ENCODE measurements at regions not wholly inside any gene's neighbourhood (a gene's known extent, or its start where the extent isn't known, plus 50 kb on each side); places are given as distances from the start of the nearest gene placed in this dataset.

DNA sequence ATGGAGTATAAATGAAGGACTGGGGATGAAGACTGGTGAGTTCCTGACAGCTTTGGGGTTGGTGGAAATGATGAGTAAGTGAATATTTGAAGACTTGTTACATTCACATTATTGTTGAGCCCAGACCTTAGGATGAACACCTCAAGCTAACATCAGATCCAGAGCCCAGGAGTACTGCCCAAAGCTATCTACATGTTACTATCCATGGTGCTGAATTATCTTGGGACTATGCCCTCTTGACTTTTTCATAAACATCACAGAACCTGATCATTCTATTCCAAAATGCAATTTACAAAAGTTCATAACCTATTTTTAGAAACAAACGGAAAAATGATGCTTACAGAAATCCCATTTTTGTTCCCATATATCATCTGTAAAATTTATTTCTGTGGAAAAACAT is 613.3 kb downstream of the TUSC7 start:
- no peak for DNase-seq

DNA sequence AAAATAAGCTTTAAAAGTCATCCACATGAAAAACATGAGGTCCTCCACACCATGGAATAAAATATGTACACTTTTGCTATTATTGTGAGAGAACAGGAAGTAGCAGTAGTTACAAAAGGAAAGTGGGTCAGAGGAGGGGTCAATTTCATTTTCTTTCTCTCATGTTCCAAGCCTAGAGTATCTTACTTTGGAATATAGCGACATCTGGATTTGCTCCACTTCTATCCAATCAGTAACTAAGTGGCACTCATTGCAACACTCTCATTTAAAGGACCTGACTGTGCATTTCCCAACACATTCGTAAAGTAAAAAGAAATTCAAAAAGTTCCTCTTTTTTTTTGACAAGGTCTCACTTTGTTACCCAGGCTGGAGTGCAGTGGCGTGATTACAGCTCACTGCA is 637.3 kb downstream of the TUSC7 start:
- DNase-seq: no peak

DNA sequence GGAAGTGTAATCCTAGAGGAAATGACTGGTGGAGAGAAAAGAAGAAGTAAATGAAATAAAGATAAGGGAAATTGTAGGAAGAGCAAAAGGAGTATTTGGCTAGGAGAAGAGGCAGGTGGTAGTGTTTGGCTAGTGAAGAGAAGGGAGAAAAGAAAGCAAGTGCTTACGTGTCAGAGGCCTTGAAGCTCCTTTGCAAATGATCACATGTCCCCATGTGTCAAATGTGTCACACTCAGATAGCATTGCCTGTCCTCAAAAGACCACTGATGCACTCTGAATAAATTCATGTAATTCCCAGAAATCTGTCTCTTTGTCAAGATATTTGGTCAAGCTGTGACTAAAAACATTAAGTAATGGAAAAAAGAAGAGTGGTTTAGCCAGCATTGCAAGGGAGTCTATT is 639.3 kb downstream of the TUSC7 start:
- no peak for DNase-seq

DNA sequence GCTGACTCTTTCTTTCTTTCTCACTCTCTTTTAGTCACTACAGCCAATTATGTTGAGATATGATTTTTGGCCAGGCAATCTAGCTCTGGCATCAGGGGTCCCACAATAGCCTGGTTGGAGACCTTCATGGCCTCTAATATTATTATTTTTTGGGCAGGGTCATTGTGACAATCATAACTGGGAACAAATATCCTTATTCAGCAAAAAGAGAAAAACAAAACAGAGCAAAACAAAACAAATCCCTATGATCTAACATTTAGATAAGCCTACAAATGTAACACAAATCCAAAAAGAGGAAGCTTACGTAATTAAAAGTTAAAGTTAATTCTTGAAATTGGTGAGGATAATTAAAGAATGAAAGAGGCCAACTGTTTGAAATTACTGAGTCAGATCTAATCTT is 640.0 kb downstream of the TUSC7 start:
- DNase-seq: no peak

DNA sequence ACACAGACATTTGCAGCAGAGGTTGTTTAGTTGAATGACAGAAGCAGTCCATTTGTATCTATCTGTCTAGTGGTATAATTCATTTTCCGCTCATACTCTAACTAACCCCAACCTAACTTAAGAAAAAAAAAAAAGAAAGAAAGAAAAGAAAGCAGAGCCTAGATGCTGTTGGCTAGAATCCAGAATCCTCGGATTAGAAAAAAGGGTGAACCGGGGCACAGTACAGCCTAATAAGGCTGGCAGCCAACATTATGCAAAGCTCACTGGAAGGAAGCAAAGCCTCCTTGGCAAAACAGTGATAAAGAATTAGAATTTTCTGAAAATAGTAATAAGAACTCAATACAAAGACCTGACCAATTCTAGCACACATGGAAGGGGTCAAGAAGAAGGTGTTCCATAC is 640.8 kb downstream of the TUSC7 start:
- DNase-seq: no peak

DNA sequence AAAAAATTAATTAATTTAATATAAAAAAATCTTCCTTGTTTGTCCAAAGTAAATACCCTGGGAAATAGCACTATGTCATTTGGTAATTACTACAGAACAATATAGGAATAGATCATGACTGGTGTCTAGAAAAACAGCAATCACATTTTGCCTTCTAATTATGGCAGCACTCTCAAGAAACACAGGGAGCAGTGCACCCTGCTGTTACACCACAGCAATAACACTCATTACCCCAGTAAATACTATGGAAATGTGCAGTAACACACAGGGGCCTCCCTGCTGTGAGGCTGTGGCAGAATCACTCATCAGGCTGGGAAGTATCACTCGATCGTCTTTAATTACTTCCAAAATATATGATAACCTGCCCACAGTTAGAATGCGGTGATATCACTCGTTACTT is 646.0 kb downstream of the TUSC7 start:
- no peak for DNase-seq

DNA sequence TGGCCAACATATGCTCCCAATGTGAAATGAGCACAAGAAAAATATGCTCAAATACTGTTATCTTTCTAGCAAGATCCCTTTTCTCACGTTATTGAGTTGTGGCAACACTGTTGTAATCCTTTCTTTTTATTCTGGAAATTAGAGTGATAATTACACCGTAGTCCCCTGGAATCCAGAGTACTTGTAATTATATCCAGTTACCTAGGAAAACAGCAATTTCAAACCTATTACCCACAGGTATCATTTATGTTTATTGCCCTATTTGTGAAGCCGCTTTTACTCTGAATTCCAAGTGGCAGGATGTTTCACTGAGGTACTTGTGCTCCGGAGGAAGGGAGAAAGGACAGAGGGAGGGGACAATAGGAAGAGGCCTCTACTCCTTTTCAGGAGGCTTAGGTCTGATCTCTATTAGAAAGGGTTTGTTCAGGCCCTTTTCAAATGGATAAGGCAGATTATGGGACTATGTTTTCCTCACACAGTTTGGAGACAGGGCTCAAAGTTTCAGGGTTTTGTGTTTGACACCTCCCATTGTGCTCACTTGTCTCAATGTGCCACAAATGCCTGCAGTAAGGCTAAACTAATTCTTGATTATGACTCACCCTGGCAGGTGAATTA is 646.6 kb downstream of the TUSC7 start:
- no peak for DNase-seq

DNA sequence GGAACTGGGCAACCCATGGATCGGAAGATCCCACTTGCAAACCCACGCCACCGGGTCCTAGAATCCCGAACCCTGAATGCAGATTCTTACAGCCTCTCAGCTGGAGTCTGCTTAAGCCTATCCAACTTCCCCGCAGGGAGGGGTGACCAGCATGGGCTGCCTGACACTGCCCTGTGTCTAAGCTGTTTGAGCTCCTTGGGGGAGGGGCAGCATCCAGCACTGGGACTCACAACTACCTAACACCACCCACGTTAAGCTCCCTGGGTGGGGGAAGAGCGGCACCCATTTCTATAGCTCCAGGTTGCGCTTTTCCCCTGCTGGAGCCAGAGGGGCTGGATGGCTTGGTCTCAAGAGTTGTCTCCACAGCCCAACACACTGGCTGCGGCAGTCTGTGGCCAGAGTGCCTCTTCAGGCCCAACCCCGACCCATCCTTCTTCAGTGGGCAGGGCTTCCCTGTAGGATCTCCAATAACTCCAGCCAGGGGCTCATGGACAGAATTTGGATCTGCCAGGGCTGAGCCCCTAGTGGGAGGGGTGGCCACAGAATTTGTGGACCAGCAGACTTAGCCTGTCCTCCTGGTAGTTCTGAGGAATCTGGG is 649.2 kb downstream of the TUSC7 start:
- no peak for DNase-seq

DNA sequence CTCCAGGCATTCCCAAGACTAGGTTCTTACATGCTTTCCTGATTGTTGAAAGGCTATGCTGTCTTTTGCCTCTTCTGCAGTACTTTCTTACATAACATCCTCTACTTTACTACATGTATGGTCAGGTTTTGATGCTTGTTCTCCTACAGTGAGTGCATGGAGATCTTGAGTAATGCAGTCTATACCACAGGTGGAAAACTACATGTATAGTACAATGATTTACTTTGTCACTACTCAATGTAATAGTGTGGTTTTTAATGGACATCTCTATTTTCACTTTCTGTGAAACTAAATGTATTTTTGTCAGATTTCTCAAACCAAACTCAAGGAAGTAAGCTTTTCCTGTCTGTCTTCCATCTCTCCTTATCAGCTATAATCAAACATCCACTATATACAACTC is 657.0 kb downstream of the TUSC7 start:
- DNase-seq: no peak

DNA sequence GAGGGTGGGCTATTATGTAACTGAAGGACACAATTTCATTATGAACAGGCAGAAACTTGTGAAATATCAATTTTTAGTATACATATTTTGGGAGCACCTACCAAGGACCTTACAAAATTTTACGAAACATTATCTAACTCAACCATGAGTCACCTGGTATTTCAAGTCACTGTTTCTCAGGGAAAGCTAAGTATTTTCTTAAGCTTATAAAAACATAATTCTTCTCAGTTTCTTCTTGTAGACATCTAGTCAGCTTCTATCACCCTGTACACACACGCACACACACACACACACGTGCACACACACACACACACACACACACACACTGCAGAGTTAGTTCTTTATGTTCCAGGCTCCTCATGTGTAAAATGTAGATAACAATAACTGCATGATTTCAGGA is 658.3 kb downstream of the TUSC7 start:
- no peak for DNase-seq

DNA sequence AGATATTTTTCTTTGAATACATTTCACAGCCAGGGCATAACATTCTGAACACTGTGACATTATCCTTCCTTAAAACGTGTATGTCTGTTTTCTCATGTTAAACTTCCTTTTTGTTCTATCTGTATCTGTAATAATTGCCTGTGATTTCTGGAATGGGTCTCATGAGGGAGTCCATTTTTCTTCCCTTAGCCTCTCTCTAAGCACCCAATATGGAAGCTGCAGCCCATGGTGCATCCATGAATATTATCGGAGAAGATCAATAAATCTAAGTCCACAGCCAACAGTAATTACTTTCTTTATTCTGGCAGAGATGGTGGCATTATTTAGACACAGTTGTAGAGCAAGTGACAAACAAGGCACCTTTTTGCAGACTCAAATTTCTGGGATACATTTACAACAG is 671.1 kb downstream of the TUSC7 start:
- no peak for DNase-seq

DNA sequence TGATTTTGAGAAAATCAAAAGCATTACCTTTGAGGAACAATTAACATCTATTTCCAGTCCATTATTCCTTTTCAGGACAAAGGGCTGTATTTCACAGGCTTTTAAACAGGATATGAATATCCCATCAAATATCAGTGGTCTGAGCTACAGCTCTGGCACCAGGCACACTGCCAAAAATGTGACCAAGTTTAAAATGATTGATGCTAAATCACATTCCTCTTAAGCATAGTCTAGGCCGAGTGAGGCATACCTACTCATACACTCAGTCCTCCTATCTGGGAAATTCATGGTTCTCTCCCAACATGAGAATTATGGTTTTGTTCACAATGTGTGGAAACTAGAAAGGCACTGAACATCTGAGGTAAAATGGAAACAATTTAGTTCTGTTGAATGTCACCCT is 683.5 kb downstream of the TUSC7 start:
- no peak for DNase-seq

DNA sequence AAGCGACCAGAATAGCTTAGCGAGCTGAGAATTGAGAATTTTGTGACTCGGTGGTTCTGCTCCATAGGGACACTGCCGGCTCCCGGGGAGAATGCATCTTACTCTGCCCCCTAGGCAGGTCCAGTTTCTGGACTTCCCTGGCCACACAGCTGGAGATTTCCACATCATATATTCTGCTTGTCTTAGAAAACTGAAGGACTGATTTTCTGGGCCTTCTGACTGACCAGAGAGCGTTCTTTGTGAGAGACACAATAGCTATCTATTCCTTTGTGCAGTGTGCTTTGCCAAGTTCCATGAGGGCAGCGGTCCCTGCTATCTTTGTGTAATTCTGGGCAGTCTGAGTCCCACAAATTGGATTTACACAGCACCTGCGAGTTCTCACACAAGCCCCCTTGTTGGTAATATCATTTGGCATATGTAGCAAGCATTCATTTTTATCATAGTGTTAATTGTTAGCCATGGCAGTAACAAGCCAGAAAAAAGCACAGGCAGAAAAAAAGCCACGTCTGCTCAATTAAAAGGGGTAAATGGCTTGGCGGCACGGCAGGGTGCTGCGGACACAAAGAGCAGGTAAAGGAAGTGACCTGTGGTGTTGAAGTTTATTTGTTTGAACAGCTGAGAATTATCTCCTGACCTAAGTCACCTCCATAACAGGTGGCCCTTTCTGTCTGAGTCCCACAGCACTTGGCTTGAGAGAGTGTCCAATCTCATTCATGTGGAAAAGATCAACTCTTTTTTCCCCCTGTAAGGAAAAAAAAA is 688.7 kb downstream of the TUSC7 start:
- DNase-seq: no peak

DNA sequence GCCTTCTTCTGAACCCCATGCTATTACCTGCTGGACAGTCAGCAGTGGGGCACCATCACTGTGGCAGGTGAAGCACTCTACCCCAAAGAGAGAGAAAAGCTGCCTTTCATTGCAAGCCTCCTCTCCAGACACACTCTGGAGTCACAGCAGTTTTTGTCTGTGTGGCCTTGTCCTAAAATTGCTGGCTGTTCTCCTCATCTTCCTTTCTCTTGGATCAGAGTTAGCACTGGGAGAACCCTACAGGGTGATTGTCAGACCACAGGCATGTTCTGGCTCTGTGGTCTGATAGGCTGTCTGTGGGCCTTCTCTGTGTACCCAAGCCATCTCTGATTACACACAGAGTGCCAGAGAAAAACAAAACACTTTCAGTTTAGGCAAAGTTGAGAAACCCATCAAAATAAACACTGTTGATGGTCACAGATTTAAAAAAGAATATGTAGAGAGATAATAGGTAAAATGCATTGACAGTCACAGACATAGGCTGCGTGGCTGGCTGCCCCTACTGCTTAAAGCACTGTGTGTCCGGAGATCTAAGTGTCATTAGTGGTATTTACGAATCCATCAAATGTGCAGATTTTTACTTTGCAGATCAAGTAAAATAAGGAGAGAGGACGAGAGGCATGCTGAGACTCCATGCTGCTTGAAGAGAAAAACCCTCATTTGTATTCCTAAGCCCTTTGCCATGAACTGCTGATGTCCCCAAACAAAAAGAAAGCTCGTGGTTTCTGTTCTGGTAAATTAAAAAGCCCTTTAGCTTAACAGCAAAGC is 689.9 kb downstream of the TUSC7 start:
- no peak for DNase-seq

DNA sequence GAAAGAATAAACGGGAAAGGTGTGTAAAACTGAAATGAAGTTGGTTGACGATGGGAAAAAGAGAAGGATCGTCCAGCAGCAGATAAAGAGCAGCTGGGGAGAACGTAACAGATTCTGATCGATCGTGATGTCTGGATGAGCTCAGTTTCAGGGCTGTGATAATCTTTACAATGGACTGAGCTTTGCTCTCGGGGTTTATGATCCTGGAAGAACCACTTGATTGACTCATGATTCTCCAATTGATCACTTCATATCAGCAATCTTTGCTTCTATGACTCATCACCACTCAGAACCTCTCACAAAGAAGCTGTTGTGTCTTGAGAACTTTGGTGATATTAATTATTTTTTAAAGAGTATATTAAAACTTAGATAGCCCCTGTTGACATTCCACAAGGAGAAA is 690.7 kb downstream of the TUSC7 start:
- DNase-seq: no peak

DNA sequence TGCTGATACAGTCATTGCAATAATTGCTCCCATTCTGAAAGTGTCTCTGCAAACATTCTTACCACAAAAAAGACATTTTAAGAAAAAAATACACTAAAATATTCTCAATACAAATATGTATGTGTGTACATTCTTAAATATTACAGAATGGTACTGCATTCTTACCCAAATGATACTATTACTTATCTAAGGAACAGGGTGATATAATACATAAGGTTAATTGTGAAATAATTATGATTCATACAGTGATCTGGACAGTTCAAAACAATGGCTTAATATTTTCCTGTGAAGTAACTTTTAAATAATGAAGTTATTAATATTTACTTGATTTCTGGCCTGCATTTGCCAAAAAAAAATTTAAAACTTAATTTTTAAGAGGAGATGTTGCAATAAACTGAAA is 694.6 kb downstream of the TUSC7 start:
- no peak for DNase-seq

DNA sequence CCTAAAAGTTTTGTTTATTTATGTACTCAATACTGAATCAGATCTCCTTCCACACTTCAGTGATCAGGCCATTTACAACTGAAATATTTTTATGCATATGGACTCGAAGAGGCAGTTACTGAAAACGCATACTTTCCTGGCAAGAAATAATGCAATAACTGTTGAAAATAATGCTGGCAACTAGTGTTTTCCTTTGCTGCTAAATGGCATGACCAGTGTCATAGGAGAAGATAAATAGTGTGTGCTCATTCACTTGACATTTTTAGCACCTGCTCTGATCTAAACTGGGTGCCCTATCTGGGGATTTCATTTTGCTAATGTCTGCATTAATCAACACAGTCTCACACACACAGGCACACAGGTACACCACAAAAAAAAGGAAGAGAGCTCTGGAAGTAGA is 695.2 kb downstream of the TUSC7 start:
- DNase-seq: no peak

DNA sequence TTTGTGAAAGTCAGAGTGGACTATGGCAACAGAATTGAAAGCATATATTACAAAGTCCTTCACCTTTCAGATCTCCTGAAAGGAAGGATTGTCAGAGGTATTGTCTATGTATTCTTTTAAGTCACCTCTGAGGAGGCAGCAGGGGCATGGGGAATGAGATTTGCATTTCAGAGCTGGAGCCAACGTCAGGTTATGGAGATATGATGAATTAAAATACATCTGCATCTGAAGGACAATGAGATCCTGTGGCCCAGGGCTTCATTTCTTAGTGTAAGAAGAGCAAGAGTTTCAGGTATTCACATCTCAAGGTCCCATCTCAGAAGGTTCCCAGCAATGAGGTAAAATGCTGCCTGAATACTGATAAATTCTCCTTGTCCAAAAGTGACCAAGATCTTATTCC is 695.8 kb downstream of the TUSC7 start:
- no peak for DNase-seq

DNA sequence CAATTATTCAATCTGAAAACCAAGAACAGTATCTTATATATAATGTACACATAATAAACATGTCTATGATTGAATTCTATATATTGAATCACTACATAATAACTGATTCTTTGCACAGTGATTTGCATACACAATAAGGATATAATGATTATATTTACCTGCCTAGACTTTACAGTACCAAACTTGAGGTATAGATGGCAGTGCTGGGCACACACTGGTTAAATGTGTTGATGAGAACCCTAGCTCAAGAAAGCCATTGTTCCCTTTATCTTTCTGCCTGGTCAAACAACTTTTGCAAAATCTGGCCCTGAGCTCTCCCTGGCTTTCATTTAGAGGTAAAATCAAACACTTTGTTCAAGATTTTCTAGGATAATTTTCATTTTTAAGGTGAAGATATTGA is 697.7 kb downstream of the TUSC7 start:
- DNase-seq: no peak

DNA sequence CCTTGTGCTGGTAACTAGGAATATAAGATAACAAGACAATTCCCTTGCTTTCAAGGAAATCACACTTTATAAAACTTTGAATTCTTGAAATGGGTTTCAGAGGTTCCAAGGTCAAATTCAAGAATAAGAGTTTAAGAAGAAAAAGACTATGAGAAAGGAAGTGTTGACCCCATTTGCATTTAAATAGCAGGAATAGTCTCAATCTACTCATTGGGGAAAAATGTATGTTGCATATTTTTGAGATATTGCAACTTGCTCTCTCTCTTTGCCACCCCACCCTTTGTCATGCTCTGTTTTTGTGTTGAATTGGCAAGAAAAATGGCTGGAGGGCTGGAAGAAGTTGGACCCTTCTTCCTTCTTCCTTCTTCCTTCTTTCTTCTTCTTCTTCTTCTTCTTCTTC is 699.2 kb downstream of the TUSC7 start:
- no peak for DNase-seq

DNA sequence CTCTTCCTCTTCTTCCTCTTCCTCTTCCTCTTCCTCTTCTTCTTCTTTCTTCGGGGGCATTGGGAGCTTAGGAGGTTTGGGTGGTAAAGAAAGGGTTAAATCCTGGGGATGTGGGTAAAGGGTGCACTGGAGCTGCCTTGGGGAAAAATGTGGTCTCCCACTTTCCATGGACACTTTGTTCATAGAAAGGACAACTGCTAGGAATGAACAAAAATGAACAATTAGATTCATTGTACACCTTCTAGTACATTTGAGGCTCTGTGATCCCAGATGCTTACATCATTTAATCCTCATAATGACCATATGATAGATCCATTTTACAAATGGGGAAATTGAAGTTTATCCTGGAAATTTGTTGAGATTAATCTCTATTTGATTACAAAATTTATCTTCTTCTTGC is 699.7 kb downstream of the TUSC7 start:
- DNase-seq: no peak

DNA sequence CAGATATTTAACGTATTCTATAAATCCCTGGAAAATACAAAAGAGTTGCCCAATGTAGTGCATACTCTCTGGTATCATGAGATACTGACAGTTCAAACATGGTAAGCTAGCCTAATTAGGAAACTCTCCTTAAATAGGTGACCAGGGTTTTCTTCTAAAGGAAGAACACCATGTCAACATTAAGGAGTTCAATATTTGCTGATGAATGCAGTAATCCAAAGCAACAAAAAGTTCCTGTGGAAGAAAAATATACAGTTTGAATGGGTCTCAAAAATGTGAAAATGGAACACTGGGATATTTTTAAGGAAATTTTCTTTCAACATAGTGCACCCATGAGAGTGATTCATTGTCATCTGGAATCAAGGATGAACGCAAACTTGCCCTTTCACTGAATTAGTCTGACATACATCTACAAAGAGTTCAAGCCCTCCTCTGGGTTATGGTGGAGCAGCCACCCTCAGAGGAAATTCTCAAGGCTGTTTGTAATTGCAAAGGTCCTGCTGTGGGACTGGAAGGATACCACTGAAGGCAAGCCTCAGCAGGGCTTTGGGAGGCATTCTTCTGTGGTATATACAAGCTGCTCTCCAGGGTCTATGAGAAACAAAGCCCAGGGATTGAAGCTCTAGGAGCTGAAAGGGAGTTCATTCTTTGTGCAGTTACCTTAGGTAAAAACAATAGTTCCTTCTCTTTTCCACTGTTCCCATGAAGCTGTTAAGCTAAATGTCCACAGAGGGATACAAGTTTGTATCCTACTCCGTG is 700.3 kb downstream of the TUSC7 start:
- DNase-seq: no peak

DNA sequence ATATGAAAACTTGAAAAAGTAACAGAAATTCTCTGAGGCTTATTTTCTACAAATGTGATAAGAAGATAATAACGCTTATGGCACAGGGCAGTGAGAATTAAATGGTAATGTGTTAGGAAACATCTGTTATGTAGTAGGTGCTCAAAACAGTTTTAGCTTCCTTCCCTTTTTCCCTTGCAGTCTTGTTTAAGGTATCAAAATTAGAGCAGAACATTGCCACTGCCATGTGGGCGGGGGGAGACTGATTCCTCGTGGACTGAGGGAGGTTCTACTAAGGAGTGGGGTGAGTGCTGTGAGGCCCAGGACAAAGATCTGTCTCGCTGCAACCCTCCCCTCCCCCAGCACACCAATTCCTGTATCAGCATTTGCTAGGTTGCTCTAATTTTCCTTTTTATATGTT is 702.4 kb downstream of the TUSC7 start:
- no peak for DNase-seq
